AG04449 (cell line): ENCODE measurements at regions not wholly inside any gene's neighbourhood (a gene's known extent, or its start where the extent isn't known, plus 50 kb on each side); places are given as distances from the start of the nearest gene placed in this dataset.

Experiments used
- CTCF ChIA-PET: fragments of 350-600 bp; formaldehyde crosslinking; extraction: SDS; loops from one replicate; lab custom pipeline; 2021; ENCODE audit warnings: antibody characterized with exemption; lab: Yijun Ruan, JAX
- POLR2A ChIA-PET: fragments of 400-600, 350-600 bp; formaldehyde crosslinking; extraction: SDS; loops from one replicate; lab custom pipeline; 2020; ENCODE audit warnings: antibody characterized with exemption, inconsistent platforms; lab: Yijun Ruan, JAX
- DNase-seq: peaks from one replicate; pipeline ENCODE4 v3.0.0-alpha.2; 2010; ENCODE audit warnings: low read depth, low spot score
- H3K4me3 ChIP-seq: 2 replicates; pipeline ENCODE4 v1.5.1; 2011; ENCODE audit warnings: low read depth, mild to moderate bottlenecking, control low read depth, low read length
- CTCF ChIP-seq: IDR thresholded peaks from one replicate; pipeline ENCODE4 v1.5.1; 2011; ENCODE audit warnings: mild to moderate bottlenecking, moderate library complexity, low read length, control low read depth, inconsistent platforms; ENCODE audit not compliant: insufficient read depth; ENCODE audit errors: missing control alignments

DNA sequence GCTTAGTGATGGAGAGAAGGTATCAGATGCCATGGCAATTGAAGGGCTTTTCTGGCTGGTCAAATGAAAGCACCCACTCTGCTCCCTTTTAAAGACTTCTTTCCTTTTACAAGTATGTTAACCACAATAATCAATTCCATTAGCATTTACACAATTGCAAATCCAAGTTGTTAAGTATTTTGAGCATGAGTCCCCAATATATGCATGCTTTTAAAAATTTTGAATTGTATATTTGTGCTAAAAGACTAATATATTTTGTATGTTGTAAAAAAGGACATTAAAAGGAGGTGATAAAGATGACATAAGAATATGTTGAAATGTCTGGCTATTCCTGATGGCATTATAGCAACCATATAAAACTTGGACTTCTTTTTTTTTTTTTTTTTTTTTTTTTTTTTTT is 639.9 kb upstream of the CPEB2 start:
- DNase-seq: no peak
- ChIA-PET CTCF (no interaction called here), POLR2A (no interaction called here)
- no peak overlapping the region for H3K4me3 ChIP-seq
- TF ChIP-seq CTCF: no peak

GRCh38 chr4:14364953-14365536 is 637.2 kb upstream of the CPEB2 start:
- H3K4me3 ChIP-seq: no peak overlapping the region
- TF ChIP-seq CTCF: no peak
- POLR2A ChIA-PET: no interaction called here
- no peak for DNase-seq
- CTCF ChIA-PET: no interaction called here

GRCh38 chr4:14368391-14368790 is 633.9 kb upstream of the CPEB2 start:
- no peak for DNase-seq
- no peak overlapping the region for H3K4me3 ChIP-seq
- TF ChIP-seq CTCF: no peak
- ChIA-PET CTCF (no interaction called here), POLR2A (no interaction called here)

- ChIA-PET CTCF (no interaction called here), POLR2A (interaction anchor here (0.5 kb wide), 1 partner anchor 371 kb away, joined by 3 read pairs; no protein-coding TSS in a partner anchor)
- no peak for DNase-seq
- H3K4me3 ChIP-seq: no peak overlapping the region
- TF ChIP-seq CTCF: no peak
These were observed 631.1 kb upstream of the CPEB2 start for GRCh38 chr4:14371131-14371530.

- TF ChIP-seq CTCF: no peak
- CTCF ChIA-PET: no interaction called here
- POLR2A ChIA-PET: no interaction called here
- H3K4me3 ChIP-seq: no peak overlapping the region
- no peak for DNase-seq
These were observed 626.5 kb upstream of the CPEB2 start for GRCh38 chr4:14375816-14376215.

GRCh38 chr4:14379183-14379582 is 623.1 kb upstream of the CPEB2 start:
- no peak for TF ChIP-seq CTCF
- POLR2A ChIA-PET: no interaction called here
- no peak overlapping the region for H3K4me3 ChIP-seq
- no peak for DNase-seq
- CTCF ChIA-PET: no interaction called here
